VCaP (cell line): ENCODE measurements at regions not wholly inside any gene's neighbourhood (a gene's known extent, or its start where the extent isn't known, plus 50 kb on each side); places are given as distances from the start of the nearest gene placed in this dataset.

Experiments
- H3K27ac ChIP-seq: fragments of 450-650 bp; 2 replicates; pipeline ENCODE4 v1.5.1; 2017
- TF ChIP-seq, protein P1 (sequence below): fragments of 450-650 bp; conservative IDR thresholded peaks from 2 replicates; pipeline ENCODE4 v1.5.1; 2017; ENCODE audit warnings: mild to moderate bottlenecking, moderate library complexity

DNA sequence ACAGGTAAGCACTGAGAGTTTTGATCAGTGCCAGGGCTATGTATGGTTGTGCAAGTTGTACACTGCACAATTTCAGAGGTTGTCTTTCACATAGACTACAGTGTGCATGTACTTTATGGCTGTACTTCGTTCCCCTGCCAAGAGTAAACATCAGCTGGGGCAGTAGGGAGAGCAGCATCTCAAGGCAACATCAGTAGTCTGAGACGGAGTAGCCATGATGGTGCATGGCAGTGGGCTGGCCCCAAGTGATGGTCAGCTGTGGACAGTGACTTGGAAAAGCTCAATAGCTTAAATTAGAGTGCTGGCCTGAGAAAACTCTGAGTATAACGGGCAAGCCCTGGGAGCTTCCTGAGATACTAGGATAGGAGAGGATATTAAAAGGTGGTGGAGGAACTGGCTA lies 165.5 kb downstream of the TFAP2B start:
- H3K27ac ChIP-seq, result no peak overlapping the region
- TF ChIP-seq, protein P1, sequence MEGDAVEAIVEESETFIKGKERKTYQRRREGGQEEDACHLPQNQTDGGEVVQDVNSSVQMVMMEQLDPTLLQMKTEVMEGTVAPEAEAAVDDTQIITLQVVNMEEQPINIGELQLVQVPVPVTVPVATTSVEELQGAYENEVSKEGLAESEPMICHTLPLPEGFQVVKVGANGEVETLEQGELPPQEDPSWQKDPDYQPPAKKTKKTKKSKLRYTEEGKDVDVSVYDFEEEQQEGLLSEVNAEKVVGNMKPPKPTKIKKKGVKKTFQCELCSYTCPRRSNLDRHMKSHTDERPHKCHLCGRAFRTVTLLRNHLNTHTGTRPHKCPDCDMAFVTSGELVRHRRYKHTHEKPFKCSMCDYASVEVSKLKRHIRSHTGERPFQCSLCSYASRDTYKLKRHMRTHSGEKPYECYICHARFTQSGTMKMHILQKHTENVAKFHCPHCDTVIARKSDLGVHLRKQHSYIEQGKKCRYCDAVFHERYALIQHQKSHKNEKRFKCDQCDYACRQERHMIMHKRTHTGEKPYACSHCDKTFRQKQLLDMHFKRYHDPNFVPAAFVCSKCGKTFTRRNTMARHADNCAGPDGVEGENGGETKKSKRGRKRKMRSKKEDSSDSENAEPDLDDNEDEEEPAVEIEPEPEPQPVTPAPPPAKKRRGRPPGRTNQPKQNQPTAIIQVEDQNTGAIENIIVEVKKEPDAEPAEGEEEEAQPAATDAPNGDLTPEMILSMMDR, result no peak

DNA sequence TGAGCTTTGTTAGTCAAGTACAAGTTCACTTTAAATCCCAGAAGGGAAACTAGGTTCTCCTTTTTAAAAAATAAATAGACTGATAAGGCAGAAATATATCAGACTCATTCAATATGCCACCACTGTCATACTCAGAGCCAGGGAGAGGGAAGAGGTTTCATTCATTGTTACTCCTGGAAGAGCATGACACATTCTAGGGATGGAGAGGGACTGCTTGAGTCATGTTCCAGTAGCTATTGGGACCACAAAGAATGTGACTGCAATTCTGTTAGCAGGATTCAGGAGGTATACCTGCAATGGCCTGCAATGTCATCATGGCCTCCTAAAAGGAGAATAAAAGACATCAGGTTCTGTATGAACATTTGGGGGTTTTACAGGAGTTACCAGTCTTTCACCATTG lies 167.6 kb downstream of the TFAP2B start:
- H3K27ac ChIP-seq, result no peak overlapping the region
- TF ChIP-seq, protein P1, result no peak

DNA sequence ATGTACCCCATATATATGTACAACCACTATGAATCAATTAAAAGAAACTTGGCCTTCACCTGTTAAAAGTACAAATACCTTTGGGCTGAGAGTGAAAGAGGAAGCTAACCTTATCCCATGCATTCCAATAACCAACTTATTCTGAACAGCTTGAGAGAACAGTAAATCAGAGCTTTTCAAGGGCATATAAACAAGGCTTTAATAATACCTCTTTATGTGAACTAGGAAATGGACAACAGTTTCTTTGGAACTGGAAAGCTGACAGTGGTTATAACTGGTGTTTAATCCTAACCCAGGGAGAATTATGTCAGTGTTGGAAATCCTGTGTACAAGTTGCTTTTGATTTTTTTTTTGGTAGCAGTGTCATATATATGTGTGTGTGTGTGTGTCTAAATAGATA lies 170.5 kb downstream of the TFAP2B start:
- TF ChIP-seq, protein P1, result no peak
- H3K27ac ChIP-seq, result no peak overlapping the region

DNA sequence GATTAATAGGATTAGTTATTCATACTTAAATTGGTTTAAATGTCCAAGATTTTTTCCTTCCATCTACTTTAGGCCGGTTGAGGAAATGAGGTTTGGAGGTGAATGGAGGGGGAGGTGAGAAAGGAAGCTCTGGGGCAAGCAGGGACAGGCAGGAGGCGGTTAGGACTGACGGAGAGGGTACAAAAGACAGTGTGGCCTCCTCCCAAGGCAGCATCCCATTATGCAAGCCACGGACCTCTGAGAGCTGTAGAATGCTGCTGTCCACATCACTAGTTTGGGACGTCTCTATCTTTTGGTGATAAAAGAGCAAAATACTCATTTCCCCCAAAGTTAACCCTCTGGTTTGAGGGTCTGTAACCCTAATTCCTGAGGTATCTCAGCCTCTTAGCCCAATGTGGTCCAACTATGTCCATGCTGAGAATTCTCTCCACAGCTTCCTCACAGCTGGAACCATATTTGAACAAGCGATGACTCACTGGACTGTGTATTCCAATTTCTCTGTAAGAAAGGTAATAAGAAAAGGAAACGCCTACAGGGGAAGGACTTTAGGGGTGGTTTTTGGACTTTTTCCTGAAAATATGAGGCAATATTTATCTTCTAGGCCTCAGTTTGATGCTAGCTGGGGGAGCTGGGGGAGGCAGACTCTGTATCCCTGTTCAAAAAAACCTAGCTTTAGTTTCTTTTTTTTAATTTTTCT lies 172.2 kb downstream of the TFAP2B start:
- H3K27ac ChIP-seq, result no peak overlapping the region

DNA sequence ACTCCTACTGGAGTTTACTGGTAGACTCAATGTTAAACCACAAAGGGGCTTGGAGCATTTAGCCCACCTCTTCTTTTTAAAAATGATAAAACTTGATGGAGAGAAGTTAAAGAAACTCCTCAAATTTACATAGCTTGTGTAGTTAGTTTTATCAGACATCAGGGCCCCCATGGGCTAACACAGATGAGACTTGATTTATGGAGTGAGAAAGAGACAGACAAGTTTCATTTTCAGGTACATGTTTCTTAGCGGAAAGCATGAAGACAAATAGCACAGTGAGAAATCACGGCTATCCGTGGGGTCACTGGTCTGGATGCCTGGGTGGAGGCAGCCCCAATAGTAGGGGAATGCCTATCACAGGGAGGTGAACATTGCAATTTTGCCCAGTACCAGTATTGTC lies 173.6 kb downstream of the TFAP2B start:
- TF ChIP-seq, protein P1, result no peak
- no peak overlapping the region for H3K27ac ChIP-seq

More for the DNA sequence above, 172.2 kb downstream of the TFAP2B start:
- TF ChIP-seq, protein P1, result no peak

DNA sequence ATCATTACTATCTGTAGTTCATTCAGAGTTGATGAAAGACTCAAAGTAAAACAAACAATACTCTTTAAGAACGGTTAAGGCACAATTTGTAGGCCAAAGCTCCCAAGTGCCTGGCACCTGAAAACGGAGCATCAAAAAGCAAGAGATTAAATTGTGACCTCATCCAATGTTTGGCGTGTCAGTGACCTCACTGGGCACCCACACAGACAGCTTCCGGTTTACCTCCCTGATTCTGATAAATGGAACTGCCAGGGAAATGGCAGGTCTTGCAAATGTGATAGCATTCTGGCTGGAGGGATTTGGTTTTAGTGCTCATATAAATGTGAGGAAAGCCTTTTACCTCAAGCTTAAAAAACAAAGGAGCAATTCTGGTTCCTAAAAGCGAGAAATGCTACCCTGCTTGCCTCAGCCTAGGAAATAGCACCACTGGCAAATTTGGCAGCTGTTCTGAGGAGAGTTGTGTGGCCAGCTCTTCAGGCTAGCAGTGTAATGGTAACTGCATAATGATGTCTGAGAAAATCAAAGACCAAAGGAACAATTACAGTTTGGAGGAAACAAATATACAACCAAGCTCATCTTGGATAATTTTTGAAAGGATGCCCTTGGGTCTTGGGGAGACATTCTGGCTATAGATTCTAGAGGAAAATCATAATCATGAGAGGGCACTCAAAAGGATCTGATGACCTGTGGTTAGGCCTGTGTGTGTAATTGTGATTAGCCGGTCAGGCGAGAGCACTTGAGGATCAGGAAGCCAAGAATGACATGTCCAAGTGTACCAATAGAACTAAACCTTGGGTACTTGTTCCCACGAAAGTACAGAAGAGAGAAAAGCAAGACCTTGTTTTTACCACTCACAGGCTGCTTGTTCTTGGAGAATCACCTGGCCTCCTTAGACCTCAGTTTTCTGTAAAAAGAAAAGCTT lies 174.3 kb downstream of the TFAP2B start:
- no peak overlapping the region for H3K27ac ChIP-seq
- TF ChIP-seq, protein P1, result no peak

DNA sequence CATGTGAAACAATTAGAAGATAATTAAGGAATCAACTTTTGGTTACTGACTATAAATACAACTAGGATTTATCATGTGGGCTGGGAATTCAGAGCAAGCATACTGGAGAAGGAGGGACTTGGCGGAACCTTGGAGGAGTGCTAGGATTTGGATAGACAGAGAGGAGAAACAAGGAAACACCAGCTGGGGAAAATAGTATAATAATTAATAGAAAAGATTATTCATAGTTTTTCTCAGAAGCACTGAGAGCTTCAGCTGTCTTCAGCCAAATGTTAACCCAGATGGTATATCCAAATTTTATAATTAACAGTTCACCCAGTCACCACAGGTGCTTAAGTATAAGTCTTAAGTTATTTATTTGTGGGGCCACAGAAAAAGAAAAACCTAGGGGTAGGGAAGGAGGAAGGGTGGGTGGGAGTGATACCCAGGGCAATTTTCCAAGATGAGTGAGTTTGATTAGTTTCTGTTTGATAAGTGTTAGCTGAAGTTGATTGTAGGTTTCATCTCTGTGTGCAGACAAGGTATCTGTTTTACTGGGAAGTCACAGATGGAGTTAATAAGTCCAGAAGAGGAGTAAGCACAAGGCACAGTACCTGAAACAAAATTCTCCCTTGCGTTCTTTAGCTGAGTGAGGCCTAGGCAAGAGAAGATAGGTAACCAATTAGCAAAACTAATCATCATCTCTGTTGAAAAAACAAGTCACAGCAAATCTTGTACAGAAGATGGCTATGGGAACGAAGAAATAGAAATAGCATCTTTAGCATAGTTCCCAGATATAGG lies 175.5 kb downstream of the TFAP2B start:
- TF ChIP-seq, protein P1, result no peak
- no peak overlapping the region for H3K27ac ChIP-seq
